Stimulated activated CD4-positive, alpha-beta T cell treated with anti-CD3 and anti-CD28 coated beads, Interleukin-2, amount 100 ng/mL, for 24 hours (primary cell): ENCODE measurements at regions not wholly inside any gene's neighbourhood (a gene's known extent, or its start where the extent isn't known, plus 50 kb on each side); places are given as distances from the start of the nearest gene placed in this dataset.
"Not testable (repeated sequence)": the region's sequence is repeated elsewhere in the genome, so short reads cannot be mapped to it uniquely, and the experiment has no call there.

ENCODE experiments used
- DNase-seq, 2 donors: peaks; one replicate each; pipeline ENCODE4 v3.0.0-alpha.2; 2020

DNA sequence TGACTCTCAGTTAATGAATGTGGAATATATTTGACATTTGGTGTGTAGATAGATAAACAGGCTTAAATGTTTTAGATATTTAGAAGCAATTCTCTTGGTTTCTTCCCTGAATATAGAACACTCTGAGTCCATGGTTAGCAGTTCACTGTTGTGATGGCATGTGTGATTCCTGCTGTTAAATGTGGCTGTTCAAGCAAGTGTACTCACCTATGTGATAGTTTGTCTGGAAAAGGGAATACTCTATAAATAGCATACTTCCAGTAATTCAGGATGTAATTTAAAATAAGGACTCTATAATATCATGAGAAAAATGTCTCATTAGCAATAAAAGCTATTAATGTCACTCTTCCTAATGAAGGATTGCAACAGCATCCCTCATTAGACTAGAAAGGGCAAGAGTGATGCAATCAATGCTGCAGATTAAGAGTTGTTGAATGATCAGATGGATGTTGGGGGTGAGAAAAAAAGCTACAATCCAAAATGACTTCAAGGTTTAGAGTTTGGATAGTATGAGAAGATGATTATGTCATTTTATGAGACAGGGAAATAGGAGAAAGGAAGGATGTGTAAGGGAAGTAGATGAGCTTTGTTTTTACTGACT is 201.8 kb upstream of the WDFY3 start:
- DNase-seq: no peak

DNA sequence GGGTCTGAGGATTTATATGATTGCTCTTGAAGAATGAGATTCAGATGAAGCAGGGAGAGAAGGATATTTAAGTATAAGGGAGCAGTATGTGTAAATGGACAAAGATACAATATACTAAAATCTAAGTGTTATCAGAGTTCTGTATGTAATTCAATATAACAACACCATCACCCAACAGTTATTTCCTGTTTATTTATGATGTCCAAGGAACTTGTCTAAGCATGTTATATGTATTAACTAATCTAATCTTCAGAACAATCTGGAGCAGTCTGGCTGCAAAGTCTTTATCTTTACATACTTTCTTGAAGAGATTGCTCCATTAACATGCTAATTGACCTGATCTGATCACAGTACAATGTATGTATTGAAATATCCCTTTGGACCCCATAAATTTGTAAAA is 203.8 kb upstream of the WDFY3 start:
- no peak for DNase-seq

DNA sequence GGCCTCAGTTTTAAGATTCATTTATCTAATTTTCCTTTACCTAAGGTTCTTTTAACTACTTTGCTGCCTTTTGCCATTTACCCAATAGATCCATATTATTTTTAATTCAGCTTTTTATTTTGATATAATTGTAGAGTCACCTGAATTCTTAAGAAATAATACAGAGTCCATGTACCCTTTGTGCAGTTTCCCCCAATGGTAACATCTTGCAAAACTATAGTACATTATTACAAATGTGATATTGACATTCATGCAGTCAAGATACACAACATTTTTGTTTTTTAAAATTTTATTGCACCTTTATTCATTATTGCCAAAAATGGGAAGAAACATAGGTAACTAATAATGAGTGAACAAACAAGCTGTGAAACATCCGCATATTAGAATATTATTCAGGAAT is 208.7 kb upstream of the WDFY3 start:
- no peak for DNase-seq

GRCh38 chr4:85177092-85177491 is 210.6 kb upstream of the WDFY3 start:
- DNase-seq: no peak

DNA sequence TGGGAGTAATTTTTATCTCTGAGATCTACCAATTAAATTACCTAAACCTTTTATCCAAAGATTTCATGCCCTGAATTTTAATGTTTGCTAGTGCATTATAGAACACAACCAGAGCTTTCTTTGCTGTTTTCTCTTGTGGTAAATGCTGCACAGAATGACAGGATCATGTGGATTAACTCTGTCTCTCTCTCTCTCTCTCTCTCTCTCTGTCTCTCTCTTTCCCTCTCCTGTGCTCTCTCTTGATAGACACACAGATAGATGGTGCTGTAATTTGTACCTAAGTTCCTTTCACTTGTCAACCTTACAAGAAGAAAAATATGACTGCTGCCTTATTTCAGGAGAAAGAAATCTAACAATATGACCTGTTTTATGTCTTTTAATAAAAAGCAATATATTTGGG is 211.2 kb upstream of the WDFY3 start:
- DNase-seq: no peak

- no peak for DNase-seq
Measured at GRCh38 chr4:85180533-85180932, 214.0 kb upstream of the WDFY3 start.

GRCh38 chr4:85187106-85187505 is 220.6 kb upstream of the WDFY3 start:
- DNase-seq: no peak

- DNase-seq: not testable (repeated sequence)
Measured at GRCh38 chr4:85196015-85196414, 229.5 kb upstream of the WDFY3 start.

GRCh38 chr4:85200106-85200505 is 233.6 kb upstream of the WDFY3 start:
- no peak for DNase-seq

- DNase-seq: no peak
Measured at GRCh38 chr4:85209161-85209560, 242.7 kb upstream of the WDFY3 start.

DNA sequence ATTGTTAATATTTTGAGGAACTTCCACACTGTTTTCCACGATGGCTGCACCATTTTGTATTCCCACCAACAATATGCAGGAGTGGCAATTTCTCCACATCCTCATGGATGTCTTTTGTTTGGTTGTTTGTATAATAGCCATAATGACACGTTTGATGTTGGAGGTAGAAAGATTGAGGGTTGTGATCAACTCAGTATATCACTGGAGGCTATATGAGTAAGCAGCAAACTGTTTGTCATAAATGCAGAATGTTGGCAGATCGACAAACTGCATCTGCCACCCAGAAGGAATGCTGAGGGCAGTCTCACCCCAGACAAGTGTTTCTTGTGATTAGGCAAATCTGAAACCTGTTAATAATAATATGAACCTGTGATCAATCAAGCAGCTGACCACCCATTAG is 243.9 kb upstream of the WDFY3 start:
- no peak for DNase-seq

DNA sequence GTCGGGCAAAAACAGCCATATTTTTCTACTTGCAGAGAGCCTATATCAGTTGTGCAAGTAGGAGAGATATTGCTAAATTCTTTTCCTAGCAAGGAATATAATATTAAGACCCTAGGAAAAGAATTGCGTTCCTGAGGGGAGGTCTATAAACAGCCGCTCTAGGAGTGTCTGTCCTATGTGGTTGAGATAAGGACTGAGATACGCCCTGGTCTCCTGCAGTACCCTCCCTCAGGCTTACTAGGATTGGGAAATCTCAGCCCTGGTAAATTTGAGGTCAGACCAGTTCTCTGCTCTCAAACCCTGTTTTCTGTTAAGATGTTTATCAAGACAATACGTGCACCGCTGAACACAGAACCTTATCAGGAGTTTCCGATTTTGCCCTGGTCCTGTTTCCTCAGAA is 250.1 kb upstream of the WDFY3 start:
- DNase-seq: not testable (repeated sequence)

DNA sequence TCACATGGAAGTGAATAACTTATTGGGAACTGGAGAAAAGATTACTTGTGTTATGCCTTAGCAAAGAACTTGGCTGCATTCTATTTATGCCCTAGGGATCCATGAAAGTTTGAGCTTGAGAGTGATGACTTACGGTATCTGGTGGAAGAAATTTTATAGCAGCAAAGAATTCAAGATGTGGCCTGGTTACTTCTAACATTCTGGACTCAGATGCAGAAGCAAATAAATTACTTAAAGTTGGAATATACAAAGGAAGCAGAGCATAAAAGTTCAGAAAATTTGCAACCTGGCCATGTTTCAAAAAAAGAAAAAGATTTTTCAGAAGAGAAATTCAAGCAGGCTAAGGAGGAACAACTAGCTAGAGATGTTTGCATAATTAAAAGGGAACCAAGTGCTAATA is 252.3 kb upstream of the WDFY3 start:
- DNase-seq: no peak

- no peak for DNase-seq
Measured at GRCh38 chr4:85221606-85222005, 253.3 kb upstream of the ARHGAP24 start.

DNA sequence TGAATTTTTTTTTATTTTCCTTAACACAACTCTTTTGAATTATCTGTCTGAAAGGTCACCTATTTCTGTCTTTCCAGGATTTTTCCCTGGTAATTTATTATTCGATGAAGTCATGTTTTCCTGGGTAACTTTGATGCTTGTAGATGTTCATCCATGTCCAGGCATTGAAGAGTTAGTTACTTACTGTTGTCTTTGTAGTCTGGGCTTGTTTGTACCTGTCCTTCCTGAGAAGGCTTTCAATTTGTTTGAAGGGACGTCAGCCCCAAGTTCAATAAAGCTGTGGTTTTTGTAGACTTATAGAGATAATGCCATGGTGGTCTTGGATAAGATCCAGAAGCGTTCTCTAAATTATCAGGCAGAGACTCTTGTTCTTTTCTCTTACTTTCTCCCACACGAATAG is 252.4 kb upstream of the ARHGAP24 start:
- DNase-seq: no peak

GRCh38 chr4:85228264-85228663 is 246.7 kb upstream of the ARHGAP24 start:
- DNase-seq: no peak

- no peak for DNase-seq
Measured at GRCh38 chr4:85233516-85233915, 241.4 kb upstream of the ARHGAP24 start.

- no peak for DNase-seq
Measured at GRCh38 chr4:85243857-85244256, 231.1 kb upstream of the ARHGAP24 start.

DNA sequence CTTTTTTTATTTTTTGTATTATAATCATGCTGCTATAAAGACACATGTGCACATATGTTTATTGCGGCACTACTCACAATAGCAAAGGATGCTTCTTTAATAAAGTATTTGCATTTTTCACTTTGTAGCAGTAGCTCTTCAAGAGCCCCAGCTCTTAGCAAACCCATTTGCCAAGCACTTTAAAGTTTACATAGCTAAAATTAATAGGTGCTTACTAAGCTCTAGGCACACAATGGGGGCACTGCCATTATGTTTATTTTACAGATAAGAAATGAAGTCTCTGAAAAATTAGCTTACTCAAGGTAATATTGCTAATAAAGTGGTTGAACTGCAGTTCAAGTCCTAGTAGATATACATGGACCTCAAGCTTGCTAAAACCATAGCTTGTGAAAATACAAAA is 230.3 kb upstream of the ARHGAP24 start:
- no peak for DNase-seq

DNA sequence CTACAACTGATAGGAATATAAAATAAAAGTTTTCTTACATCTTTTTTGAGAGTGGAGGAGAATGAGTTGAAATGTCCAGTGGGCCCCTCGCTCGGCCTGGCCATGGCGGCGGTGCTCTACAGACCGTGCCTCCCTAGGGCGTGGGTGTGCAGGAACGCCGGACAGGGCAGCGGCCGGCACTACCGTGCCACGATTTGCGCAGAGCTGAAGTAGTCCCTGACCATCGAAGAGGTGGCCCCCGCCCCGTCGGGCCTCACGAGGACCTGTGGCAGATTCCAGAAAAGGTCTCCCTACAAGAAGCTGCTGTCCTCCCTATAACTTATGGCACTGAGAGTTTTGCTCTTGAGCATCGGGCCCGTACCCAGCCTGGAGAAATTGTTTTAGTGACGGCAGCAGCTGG is 228.9 kb upstream of the ARHGAP24 start:
- no peak for DNase-seq

DNA sequence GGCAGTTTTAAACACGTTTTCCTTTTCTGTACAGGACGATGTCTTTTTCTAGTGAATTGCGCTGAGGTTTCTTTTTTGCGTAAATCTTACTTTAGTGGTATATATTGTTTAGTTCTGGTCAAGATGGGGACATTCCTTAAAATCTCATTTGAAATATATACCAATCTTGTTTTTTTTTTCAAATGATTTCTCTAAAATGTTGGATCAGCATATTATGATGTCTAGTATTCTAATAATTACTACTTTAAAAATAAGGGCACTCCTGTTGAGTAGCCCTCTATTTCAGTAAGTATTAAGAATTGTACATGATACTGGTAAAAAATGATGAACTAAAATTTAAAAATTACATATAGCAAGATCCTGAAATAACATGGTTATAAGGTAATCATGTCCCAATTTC is 224.1 kb upstream of the ARHGAP24 start:
- DNase-seq: no peak

DNA sequence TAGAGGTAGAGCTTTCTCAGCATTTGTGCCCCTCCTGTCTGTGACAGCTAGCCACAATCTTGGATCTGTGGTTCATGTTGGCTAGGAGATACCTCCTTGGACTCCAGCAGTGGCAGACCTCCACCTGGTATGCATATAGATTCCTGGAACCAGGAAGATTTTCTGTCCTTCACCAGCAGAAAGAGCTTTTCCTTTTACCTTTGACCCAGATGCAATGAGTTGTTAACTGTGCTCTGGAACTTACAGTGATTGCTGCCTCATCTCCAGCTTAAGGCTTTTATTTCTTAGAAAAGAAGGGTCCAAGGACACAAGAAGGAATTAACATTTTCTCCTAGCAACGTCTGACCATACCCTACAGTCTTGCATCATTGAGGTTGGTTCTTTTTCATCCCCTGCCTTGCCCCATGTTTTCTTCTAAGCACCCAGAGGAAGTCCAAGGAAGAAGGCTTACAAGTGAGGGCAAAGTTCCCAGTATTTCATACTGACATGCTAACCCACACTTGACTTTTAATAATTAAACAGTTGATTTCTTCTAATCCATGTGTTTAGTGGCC is 217.1 kb upstream of the ARHGAP24 start:
- no peak for DNase-seq

DNA sequence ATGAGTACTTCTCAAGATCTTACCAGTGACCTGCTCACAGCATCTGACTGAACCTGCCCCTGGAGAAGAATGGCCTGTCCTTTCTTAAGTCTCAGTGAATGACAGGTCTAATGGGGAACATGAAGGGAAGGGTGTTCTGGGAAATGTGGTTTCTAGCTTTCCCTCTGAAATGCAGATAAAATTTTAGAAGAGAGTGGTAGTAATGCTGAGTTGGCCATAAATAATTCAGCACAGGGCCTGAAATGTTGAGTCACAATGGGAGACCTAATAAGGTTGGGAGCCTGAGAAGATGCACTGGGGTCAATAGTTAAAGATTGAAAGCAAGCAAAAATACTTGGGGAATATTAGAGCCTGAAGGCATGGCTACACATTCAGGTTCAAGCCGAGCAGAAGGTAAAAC is 214.9 kb upstream of the ARHGAP24 start:
- no peak for DNase-seq

GRCh38 chr4:85265234-85265633 is 209.7 kb upstream of the ARHGAP24 start:
- no peak for DNase-seq

GRCh38 chr4:85268188-85268587 is 206.8 kb upstream of the ARHGAP24 start:
- no peak for DNase-seq

- no peak for DNase-seq
Measured at GRCh38 chr4:85268961-85269360, 206.0 kb upstream of the ARHGAP24 start.
